Activated naive CD4-positive, alpha-beta T cell treated with Interleukin-2 at 50 U/mL for 16 hours (primary cell): ENCODE measurements at regions not wholly inside any gene's neighbourhood (a gene's known extent, or its start where the extent isn't known, plus 50 kb on each side); places are given as distances from the start of the nearest gene placed in this dataset.

ENCODE experiments used
- DNase-seq: peaks from one replicate; pipeline ENCODE4 v3.0.0-alpha.2; 2020

DNA sequence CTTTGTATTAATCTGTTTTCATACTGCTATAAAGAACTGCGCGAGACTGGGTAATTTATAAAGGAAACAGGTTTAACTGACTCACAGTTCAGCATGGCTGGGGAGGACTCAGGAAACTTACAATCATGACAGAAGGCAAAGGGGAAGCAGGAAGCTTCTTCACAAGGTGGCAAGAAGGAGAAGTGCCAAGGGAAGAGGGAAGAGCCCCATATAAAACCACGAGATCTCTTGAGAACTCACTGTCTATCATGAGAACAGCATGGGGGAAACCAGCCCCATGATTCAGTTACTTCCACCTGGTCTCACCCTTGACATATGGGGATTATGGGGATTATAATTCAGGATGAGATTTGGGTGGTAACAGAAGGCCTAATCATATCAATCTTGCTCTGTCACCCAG lies 60.9 kb upstream of the CHD1 start:
- DNase-seq: no peak

DNA sequence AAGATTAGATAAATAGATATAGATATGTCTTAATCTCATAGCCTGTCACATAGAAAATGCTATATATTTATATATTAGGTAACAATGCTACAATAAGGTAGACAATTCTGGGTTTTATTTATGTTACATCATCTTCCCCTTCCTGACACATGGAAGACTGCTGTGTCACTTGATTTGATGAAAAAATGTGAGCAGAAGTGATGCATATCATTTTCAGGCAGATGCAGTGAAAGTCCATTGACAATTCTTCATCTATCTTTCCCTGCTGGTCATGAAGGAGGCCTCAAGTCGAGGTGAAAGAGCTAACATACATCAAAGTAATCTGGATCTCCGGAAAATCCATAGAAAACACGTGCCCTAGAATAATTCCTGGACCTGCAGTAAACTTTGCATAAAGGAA lies 57.8 kb upstream of the CHD1 start:
- DNase-seq: no peak

DNA sequence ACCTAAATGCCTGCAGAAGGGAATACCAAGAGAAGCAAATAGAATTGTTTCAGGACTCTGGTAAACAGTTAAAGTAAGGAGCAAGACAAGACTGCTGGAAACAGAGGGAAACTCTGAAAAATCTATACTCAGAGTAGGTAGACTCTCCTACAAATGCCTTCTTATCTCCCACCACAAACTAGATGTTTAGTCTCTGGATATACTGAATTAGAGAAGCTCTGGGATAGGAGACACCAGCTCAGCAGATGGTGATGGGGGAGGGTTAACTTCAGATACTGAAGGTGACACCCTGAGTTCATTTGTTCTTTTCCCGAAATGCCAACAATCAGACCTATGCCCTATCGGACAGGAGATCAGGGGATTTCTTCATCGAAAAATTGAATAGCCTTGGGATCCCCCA lies 54.1 kb upstream of the CHD1 start:
- DNase-seq: no peak
